GM11168 (cell line): ENCODE measurements at regions not wholly inside any gene's neighbourhood (a gene's known extent, or its start where the extent isn't known, plus 50 kb on each side); places are given as distances from the start of the nearest gene placed in this dataset.
"Not testable (repeated sequence)": the region's sequence is repeated elsewhere in the genome, so short reads cannot be mapped to it uniquely, and the experiment has no call there.

Experiments
- in situ Hi-C: fragments of 300-500 bp; cut with MboI; formaldehyde crosslinking; loops from one replicate; pipeline ENCODE4 v1.12.0; 2022; ENCODE audit warnings: low sequenced_read_pairs; ENCODE audit not compliant: unreplicated experiment

DNA sequence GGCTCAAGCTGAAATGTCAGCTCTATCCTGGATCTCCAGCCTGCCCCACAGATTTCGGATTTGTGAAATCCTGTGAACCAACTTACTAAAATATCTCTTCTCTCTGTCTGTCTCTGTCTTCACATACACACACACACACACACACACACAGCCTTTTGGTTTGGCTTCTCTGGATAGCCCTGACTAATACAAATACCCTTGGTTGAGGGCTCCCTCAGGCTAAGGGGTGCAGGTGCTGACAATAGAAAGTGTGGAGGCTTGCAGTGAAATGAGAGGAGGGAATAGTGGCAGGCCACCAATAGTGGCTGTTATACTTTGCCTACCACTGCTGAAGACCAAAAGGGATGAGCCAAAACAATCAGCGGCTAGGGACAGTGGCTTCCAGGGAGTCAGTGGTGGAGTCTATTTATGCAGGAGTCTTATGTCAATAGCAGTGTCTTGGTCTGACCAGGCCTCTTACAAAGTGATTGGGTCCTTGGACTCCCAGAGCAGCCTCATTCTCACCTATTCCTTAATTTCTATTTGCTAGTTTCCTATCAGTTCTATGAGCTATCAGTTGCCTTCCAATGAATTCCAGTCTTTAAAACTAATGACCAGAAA is 93.2 kb upstream of the GAS1 start:
- in situ Hi-C loops = no loop called here

GRCh38 chr9:87041553-87042235 is 94.4 kb upstream of the GAS1 start:
- in situ Hi-C loops = not testable (repeated sequence)

DNA sequence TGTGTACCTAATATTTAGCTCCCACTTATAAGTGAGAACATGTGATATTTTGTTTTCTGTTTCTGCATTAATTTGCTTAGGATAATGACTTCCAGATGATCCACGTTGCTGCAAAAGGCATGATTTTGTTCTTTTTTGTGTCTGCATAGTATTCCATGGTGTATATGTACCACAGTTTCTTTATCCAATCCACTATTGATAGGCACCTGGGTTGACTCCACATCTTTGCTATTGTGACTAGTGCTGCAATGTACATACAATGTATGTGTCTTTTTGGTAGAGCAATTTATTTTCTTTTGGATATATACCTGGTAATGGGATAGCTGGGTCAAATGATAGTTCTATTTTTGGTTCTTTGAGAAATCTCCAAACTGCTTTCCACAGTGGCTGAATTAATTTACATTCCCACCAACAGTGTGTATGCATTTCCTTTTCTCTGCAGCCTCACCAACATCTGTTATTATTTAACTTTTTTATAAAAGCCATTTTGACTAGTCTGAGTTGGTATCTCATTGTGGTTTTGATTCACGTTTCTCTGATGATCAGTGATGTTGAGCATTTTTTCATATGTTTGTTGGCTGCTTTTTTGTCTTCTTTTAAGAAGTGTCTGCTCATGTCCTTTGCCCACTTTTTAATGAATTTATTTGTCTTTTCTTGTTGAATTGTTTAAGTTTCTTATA is 102.8 kb upstream of the GAS1 start:
- in situ Hi-C loops = not testable (repeated sequence)

DNA sequence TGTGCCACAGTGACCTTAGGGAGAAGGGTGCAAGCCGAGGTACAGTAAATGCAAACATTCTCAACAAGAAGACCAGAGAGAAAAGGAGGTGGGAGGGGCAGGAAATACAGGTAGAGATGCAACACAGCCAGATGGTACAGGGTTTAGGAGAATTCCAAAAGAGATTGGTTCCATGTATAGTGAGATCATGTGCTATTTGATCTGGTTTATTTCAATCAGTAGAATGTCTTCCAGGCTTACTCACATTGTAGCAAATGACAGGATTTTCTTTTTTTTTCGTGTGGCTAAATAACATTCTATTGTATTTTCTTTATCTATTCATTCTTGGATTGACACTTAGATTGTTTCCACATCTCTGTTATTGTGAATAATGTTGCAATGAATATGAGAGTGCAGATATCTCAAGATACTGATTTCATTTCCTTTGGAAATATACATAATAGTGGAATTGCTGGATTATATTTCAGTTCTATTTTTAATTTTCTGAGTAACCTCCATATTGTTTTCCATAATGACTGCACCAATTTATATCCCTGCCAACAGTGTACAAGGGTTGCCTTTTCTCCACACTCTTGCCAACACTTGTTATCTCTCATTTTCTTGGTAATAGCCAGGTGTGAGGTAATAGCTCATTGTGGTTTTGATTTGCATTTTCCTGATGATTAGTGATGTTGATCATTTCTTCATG is 107.8 kb upstream of the GAS1 start:
- in situ Hi-C loops = no loop called here

GRCh38 chr9:87059772-87060171 is 112.5 kb upstream of the GAS1 start:
- in situ Hi-C loops = no loop called here

DNA sequence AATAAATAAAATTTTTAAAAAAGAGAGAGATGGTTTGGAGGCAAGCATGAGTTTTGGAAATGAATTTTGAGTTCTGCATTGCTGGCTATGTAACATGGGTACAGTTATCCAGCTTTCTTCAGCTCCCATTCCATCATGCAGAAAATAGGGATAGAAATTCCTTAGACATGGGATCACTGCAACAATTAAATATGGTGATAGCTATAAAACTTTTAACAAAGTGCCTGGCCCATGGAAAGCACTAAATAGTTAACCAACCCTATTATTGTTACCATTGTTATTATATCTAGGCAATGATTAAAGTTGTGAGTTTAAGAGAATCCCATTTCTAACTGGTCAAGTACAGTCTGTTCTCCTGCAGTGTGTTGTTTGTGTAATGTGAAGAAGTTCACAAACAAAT is 115.4 kb upstream of the GAS1 start:
- in situ Hi-C loops = no loop called here

- in situ Hi-C loops = no loop called here
Measured at GRCh38 chr9:87063246-87063645, 115.9 kb upstream of the GAS1 start.

- in situ Hi-C loops = no loop called here
Measured at GRCh38 chr9:87063871-87064270, 116.6 kb upstream of the GAS1 start.

- in situ Hi-C loops = no loop called here
Measured at GRCh38 chr9:87064311-87064710, 117.0 kb upstream of the GAS1 start.

DNA sequence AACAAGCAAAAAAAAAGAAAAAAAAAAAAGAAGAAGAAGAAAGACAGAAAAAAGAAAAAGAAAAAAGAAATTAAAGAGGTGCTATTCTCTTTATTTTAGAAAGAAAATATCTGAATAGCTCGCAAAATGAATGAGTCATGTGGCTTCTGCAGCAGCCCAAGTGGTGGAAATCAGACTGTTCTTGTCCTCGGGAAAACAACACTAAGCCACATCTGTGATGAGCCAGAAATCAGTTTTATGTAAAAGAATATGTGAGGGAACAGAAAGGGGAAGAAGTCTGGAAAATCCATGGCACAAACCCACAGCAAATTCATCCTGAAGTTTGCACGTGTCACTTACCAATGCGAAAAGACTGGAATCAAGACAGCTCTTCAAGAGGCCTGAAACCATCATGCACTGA is 118.7 kb upstream of the GAS1 start:
- in situ Hi-C loops = no loop called here

GRCh38 chr9:87067426-87067825 is 120.1 kb upstream of the GAS1 start:
- in situ Hi-C loops = no loop called here

GRCh38 chr9:87068177-87068840 is 121.0 kb upstream of the GAS1 start:
- in situ Hi-C loops = no loop called here

DNA sequence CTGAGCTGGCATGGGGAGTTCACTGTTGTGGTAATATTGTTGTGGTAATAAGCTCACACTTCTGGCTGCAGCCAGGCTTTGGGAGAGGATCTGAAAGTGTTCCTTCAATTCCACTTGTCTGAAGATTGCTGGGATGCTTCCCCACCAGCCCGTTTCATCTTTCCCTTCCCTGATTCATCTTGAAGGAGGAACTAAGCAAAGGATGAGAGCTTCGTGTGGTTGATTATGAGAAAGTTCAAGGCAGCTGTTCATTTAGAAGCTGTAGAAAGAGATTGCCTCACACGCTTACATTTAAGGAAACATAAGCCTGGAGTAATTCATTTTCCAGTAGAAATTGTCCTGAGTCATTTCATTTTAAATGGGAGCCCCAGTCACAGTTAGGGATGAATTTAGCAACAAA is 122.4 kb upstream of the GAS1 start:
- in situ Hi-C loops = no loop called here

- in situ Hi-C loops = no loop called here
Measured at GRCh38 chr9:87070336-87070735, 123.0 kb upstream of the GAS1 start.

DNA sequence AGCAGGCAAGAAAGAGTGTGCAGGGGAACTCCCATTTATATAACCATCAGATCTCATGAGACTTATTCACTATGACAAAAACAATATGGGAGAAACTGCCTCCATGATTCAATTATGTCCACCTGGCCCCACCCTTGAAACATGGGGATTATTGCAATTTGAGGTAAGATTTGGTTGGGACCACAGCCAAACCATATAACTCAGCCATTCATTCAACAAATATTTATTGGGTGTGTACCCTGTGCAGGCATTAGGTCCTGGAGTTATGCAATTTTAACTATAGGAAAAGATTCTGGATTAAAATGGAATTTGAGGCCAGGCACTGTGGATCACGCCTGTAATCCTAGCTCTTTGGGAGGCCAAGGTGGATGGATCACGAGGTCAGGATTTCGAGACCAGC is 124.2 kb upstream of the GAS1 start:
- in situ Hi-C loops = no loop called here

DNA sequence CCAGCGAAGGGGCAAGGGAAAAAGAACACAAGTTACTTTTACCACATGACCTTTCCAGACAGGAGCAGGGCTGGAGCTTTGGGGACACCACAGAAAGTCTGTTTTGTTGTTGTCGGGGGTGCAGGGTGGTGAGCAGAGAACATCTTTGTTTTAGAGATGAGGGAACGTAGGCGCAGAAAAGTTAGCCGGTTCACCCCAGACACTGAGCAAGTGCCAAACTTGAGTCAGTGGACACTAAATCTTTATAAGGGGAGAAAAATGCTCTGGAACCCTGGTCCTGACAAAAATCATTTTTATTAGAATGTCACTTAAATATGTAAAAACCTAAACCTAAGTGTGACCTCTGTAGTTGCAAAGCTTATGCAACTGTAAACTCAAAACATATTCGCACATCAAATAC is 126.4 kb upstream of the GAS1 start:
- in situ Hi-C loops = no loop called here

- in situ Hi-C loops = no loop called here
Measured at GRCh38 chr9:87075537-87075936, 128.2 kb upstream of the GAS1 start.

GRCh38 chr9:87076825-87077224 is 129.5 kb upstream of the GAS1 start:
- in situ Hi-C loops = no loop called here

DNA sequence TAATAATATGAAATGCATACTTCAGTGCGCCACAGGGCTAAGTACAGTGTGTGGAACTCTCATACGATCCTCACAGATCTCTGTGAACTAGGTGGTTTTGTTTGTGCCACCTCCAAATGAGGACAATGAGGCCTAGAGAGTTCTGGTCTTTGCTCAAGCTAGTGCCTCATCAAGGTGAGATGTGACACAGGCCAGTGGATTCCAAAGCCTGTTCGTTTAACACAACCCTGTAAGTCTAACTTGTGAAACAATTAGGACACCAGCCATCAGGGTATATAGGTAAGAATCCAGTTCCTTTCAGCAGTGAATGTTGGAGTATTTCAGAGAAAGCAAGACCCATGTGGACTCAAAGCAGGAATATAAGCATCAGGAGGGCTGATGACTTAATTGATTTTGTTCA is 130.7 kb upstream of the GAS1 start:
- in situ Hi-C loops = no loop called here

- in situ Hi-C loops = no loop called here
Measured at GRCh38 chr9:87080512-87081264, 133.4 kb upstream of the GAS1 start.
